Adrenal gland (tissue), 9 donors: ENCODE measurements at regions not wholly inside any gene's neighbourhood (a gene's known extent, or its start where the extent isn't known, plus 50 kb on each side); places are given as distances from the start of the nearest gene placed in this dataset.
"Not testable (repeated sequence)": the region's sequence is repeated elsewhere in the genome, so short reads cannot be mapped to it uniquely, and the experiment has no call there.

ENCODE experiments used
- DNase-seq, 7 donors: peaks; one replicate each; pipeline ENCODE4 v3.0.0-alpha.2; 2019 to 2020
- H3K27ac ChIP-seq, 5 donors: fragments of 200-600 bp; sonication (generic) in 4 of 5; 1 replicate in 3 of 5; 2 replicates in 2 of 5; pipeline versions ENCODE4 v1.5.1 to v1.8.0; 2016 to 2020; ENCODE audit warnings: mild to moderate bottlenecking in 1 of 5
- H3K27me3 ChIP-seq: fragments of 200-600 bp; 2 replicates; pipeline ENCODE4 v1.8.0; 2021
- H3K36me3 ChIP-seq, 2 donors: fragments of 200-600 bp; replicated peaks in 1 of 2; 1 replicate in 1 of 2; 2 replicates in 1 of 2; pipeline versions ENCODE4 v1.5.1 to v1.8.0; 2018 to 2022
- H3K4me1 ChIP-seq, 2 donors: fragments of 200-600 bp; replicated peaks in 1 of 2; 1 replicate in 1 of 2; 2 replicates in 1 of 2; pipeline versions ENCODE4 v1.5.1 to v1.8.0; 2018 to 2021
- H3K4me3 ChIP-seq, 4 donors: fragments of 200-600 bp; sonication (generic) in 3 of 4; one replicate each; pipeline ENCODE4 v1.5.1; 2016 to 2018
- H3K9me3 ChIP-seq, 3 donors: fragments of 200-600 bp; sonication (generic) in 1 of 3; replicated peaks in 1 of 3; 1 replicate in 2 of 3; 2 replicates in 1 of 3; pipeline versions ENCODE4 v1.5.1 to v1.8.0; 2016 to 2021
- CTCF ChIP-seq, 6 experiments: fragments of 450-650 bp in 4 of 6; fragments of 200-600 bp in 2 of 6; sonication (generic) in 1 of 6; IDR thresholded peaks; 1 replicate in 5 of 6; 2 replicates in 1 of 6; pipeline versions ENCODE4 v1.5.1 to v1.8.0; 2016 to 2021; ENCODE audit warnings: antibody characterized with exemption in 6 of 6, mild to moderate bottlenecking in 2 of 6, moderate library complexity in 1 of 6
- POLR2A ChIP-seq, 2 donors: fragments of 450-650 bp; IDR thresholded peaks; one replicate each; pipeline ENCODE4 v1.6.1; 2017; ENCODE audit warnings: antibody characterized with exemption in 2 of 2, mild to moderate bottlenecking in 2 of 2, moderate library complexity in 1 of 2
- WGBS, 4 donors: extraction: QIAGEN DNeasy Blood & Tissue Kit in 2 of 4; methylation state at CpG; one replicate each; pipeline versions ENCODE4 v1.1.5 to v1.1.7; 2013 to 2017; 5-methylcytosine and 5-hydroxymethylcytosine counted together
- intact Hi-C, 2 donors: fragments of 100-400 bp; cut with DNase I; formaldehyde crosslinking; loops; one replicate each; pipeline versions ENCODE4 v1.14.1 to v1.15.0; 2022 to 2023
- donor health status: healthy with polysubstance abuse.
- donor health status: Bipolar disorder and iron deficiency.
- donor health status: DM: yes; HTN: yes; CAD: no.
- donor health status: DM: no; HTN: no; CAD: no.
- donor health status: DM: no; HTN: no; CAD: no.

- Histone ChIP-seq H3K36me3 (no peaks in the 10 kb centered on the region), H3K4me1 (peaks cover 22 to 23% of the 10 kb centered on the region in 2 donors), H3K4me3 (no peak overlapping the region), H3K9me3 (no peaks in the 10 kb centered on the region), H3K27me3 (no peaks in the 10 kb centered on the region), H3K27ac (no peak overlapping the region)
- intact Hi-C loops, result no loop called here
- peak in 1 of 7 donors; percentile 25 for DNase-seq
- TF ChIP-seq POLR2A (IDR thresholded peaks at IDR 0.05) (no peak), CTCF (IDR thresholded peaks at IDR 0.05) (no peak)
- 49 to 62% (median 54%) methylated on average over 7 to 9 of the region's 9 CpGs for WGBS, 4 donors
Measured at GRCh38 chr10:130935897-130936550, 375.5 kb downstream of the TCERG1L start.

- DNase-seq, result no peak
- WGBS, 4 donors, result 78 to 87% (median 83%) methylated on average over 5 of the region's 5 CpGs
- intact Hi-C loops, result no loop called here
Measured at GRCh38 chr10:130936851-130937250, 374.7 kb downstream of the TCERG1L start.

GRCh38 chr10:130938051-130938450 is 373.5 kb downstream of the TCERG1L start:
- Histone ChIP-seq H3K36me3 (no peaks in the 10 kb centered on the region), H3K9me3 (no peaks in the 10 kb centered on the region), H3K4me3 (no peak overlapping the region), H3K27me3 (no peaks in the 10 kb centered on the region), H3K27ac (no peak overlapping the region), H3K4me1 (peaks cover 22 to 23% of the 10 kb centered on the region in 2 donors)
- intact Hi-C loops, result no loop called here
- peak in 1 of 7 donors; percentile 7 for DNase-seq
- 87 to 92% (median 89%) methylated on average over 11 of the region's 11 CpGs for WGBS, 4 donors
- no peak for TF ChIP-seq POLR2A (IDR thresholded peaks at IDR 0.05)
- no peak for TF ChIP-seq CTCF (IDR thresholded peaks at IDR 0.05)

More at GRCh38 chr10:130936851-130937250, 374.7 kb downstream of the TCERG1L start:
- Histone ChIP-seq H3K36me3 (no peaks in the 10 kb centered on the region), H3K4me3 (no peak overlapping the region), H3K9me3 (no peaks in the 10 kb centered on the region), H3K27me3 (no peaks in the 10 kb centered on the region), H3K4me1 (peaks cover 22 to 23% of the 10 kb centered on the region in 2 donors), H3K27ac (no peak overlapping the region)
- TF ChIP-seq POLR2A (IDR thresholded peaks at IDR 0.05), result no peak
- no peak for TF ChIP-seq CTCF (IDR thresholded peaks at IDR 0.05)

- H3K27me3 ChIP-seq, H3K36me3 ChIP-seq, H3K9me3 ChIP-seq, H3K4me3 ChIP-seq, H3K27ac ChIP-seq, intact Hi-C loops: not testable (repeated sequence)
- DNase-seq, result peak in 1 of 7 donors; percentile 10
- H3K4me1 ChIP-seq, result peaks cover 19 to 23% of the 10 kb centered on the region in 2 donors
- 79 to 91% (median 87%) methylated on average over 7 of the region's 7 CpGs for WGBS, 4 donors
Measured at GRCh38 chr10:130938891-130939290, 372.6 kb downstream of the TCERG1L start.

GRCh38 chr10:130941886-130942285 is 369.6 kb downstream of the TCERG1L start:
- no peaks in the 10 kb centered on the region for H3K36me3 ChIP-seq
- no peaks in the 10 kb centered on the region for H3K9me3 ChIP-seq
- DNase-seq, result peak in 1 of 7 donors; percentile 10
- 66 to 75% (median 69%) methylated on average over 10 of the region's 10 CpGs for WGBS, 4 donors
- H3K4me1 ChIP-seq, result no peaks in the 10 kb centered on the region
- H3K4me3 ChIP-seq, result no peak overlapping the region
- no peak overlapping the region for H3K27ac ChIP-seq
- intact Hi-C loops, result no loop called here
- no peak for TF ChIP-seq POLR2A (IDR thresholded peaks at IDR 0.05)
- no peak for TF ChIP-seq CTCF (IDR thresholded peaks at IDR 0.05)
- H3K27me3 ChIP-seq, result no peaks in the 10 kb centered on the region
